Stimulated activated naive B cell treated with anti-CD40 and anti-IgM and Interleukin-4, amounts not matched to agents 10 μg/mL and 1 μg/mL and 100 μg/mL, for 72 hours (primary cell): ENCODE measurements at regions not wholly inside any gene's neighbourhood (a gene's known extent, or its start where the extent isn't known, plus 50 kb on each side); places are given as distances from the start of the nearest gene placed in this dataset.

Experiments
- ATAC-seq, 2 donors: fragments of 150-1000 bp; cut with Tn5 transposase; replicated peaks; 2 replicates each; pipeline ENCODE4 v1.10.0; 2021; ENCODE audit warnings: moderate library complexity in 1 of 2
- DNase-seq: peaks from one replicate; pipeline ENCODE4 v3.0.0; 2021
- H3K27ac Mint-ChIP-seq: one replicate; pipeline ENCODE4 v1.8.0; 2022; ENCODE audit warnings: mild to moderate bottlenecking, mixed read lengths
- H3K27me3 Mint-ChIP-seq, 2 donors: one replicate each; pipeline ENCODE4 v1.8.0; 2022; ENCODE audit warnings: mixed read lengths in 2 of 2
- H3K36me3 Mint-ChIP-seq, 2 donors: one replicate each; pipeline ENCODE4 v1.8.0; 2022; ENCODE audit warnings: mixed read lengths in 2 of 2, mild to moderate bottlenecking in 1 of 2
- H3K4me1 Mint-ChIP-seq, 2 donors: one replicate each; pipeline ENCODE4 v1.8.0; 2022; ENCODE audit warnings: mixed read lengths in 2 of 2, mild to moderate bottlenecking in 1 of 2
- H3K4me3 Mint-ChIP-seq, 2 donors: one replicate each; pipeline ENCODE4 v1.8.0; 2022; ENCODE audit warnings: mild to moderate bottlenecking in 2 of 2, mixed read lengths in 2 of 2, moderate library complexity in 1 of 2
- H3K9me3 Mint-ChIP-seq, 2 donors: one replicate each; pipeline ENCODE4 v1.8.0; 2022; ENCODE audit warnings: mixed read lengths in 2 of 2, mild to moderate bottlenecking in 1 of 2

GRCh38 chr19:32219881-32220472, 125.4 kb upstream of the ZNF507 start:
- Mint-ChIP-seq H3K36me3 (no peaks in the 10 kb centered on the region), H3K27ac (no peak overlapping the region), H3K4me1 (peaks cover 5 to 16% of the 10 kb centered on the region in 2 donors), H3K9me3 (no peaks in the 10 kb centered on the region), H3K27me3 (peaks cover 28 to 42% of the 10 kb centered on the region in 2 donors), H3K4me3 (no peak overlapping the region)
- ATAC-seq = no peak
- DNase-seq = no peak

GRCh38 chr19:32220951-32221350, 124.5 kb upstream of the ZNF507 start:
- Mint-ChIP-seq H3K9me3 (no peaks in the 10 kb centered on the region), H3K36me3 (no peaks in the 10 kb centered on the region), H3K4me1 (peaks cover 5 to 16% of the 10 kb centered on the region in 2 donors), H3K27ac (no peak overlapping the region), H3K27me3 (peaks cover 28 to 43% of the 10 kb centered on the region in 2 donors), H3K4me3 (no peak overlapping the region)
- ATAC-seq (no peak), DNase-seq (no peak)

DNA sequence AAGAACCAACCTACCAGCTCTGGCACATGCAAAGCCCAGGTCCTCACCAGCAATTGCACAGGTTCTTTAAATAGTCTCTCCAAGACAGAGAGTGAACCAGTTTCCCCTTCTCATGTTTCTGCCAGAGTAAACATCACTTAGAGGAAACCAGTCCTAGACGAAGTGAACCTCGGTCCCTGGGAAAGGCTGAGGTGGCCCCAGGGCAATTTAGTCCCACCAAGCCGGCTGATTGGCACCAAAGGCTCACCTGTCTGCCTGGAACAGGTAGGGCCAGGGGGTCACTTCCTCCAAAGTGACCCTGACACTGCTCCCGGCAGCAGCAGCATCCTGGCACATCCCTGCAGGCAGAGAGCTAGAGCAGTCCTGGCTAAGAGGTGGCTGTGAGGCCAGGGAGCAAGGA, 122.9 kb upstream of the ZNF507 start:
- DNase-seq (no peak), ATAC-seq (no peak)
- Mint-ChIP-seq H3K4me1 (peaks cover 5 to 16% of the 10 kb centered on the region in 2 donors), H3K4me3 (no peak overlapping the region), H3K27ac (no peak overlapping the region), H3K27me3 (peaks cover 34 to 42% of the 10 kb centered on the region in 2 donors), H3K36me3 (no peaks in the 10 kb centered on the region), H3K9me3 (no peaks in the 10 kb centered on the region)

- no peak overlapping the region for H3K4me3 Mint-ChIP-seq
- ATAC-seq = no peak
- no peaks in the 10 kb centered on the region for H3K9me3 Mint-ChIP-seq
- DNase-seq = no peak
- no peaks in the 10 kb centered on the region for H3K36me3 Mint-ChIP-seq
- no peak overlapping the region for H3K27ac Mint-ChIP-seq
- H3K4me1 Mint-ChIP-seq = peaks cover 5 to 16% of the 10 kb centered on the region in 2 donors
- peaks cover 36 to 47% of the 10 kb centered on the region in 2 donors for H3K27me3 Mint-ChIP-seq
Observed at GRCh38 chr19:32223106-32223505, 122.3 kb upstream of the ZNF507 start.

- Mint-ChIP-seq H3K4me3 (no peak overlapping the region), H3K4me1 (peaks cover 5 to 16% of the 10 kb centered on the region in 2 donors), H3K9me3 (no peaks in the 10 kb centered on the region), H3K27me3 (peaks cover 36 to 50% of the 10 kb centered on the region in 2 donors), H3K27ac (no peak overlapping the region), H3K36me3 (no peaks in the 10 kb centered on the region)
- ATAC-seq (peak; percentile 72 to 80), DNase-seq (no peak)
Observed at GRCh38 chr19:32223595-32224370, 121.6 kb upstream of the ZNF507 start.

DNA sequence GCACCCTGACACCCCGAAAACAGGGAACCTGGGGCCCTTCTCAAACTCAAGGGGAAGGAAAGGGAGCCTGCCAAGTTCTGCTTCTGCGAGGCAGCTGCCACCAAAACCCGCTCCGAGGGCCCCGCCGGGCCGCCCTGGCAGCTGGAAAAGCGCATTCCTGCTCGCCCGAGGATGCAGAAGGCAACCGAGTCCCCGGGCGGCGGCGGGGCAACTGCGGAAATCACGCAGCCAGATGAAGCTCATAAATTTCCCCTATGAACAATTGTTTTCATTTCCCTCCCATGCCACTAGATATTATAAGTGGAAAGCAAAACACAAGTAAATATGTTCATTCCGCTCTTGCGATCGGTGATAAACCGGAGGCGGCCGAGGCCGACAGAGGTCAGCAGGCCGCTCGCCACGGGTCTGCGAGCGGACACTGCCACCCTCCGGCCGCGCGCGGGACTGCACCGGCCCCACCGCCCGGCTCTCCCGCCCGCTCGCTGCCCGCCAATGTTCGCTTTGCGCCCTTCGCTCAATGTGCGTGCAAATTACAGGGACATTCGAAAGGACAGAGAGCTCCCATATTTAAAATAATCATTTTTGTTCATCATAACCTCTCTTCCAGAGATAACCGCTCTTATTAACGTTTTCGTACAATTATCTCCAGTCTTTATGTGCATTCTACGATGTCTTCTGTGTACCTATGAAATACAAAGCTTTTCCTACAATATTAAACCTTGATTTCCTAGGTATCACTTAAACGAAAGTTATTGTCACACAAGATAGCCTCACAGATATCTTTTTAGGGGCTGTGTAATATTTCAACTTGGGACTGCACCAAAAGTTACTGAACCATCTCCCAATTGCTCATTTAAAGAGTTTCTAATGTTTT, 120.8 kb upstream of the ZNF507 start:
- DNase-seq = peak; percentile 35
- Mint-ChIP-seq H3K9me3 (no peaks in the 10 kb centered on the region), H3K36me3 (no peaks in the 10 kb centered on the region), H3K27ac (no peak overlapping the region), H3K4me3 (peak overlapping the region; percentile 75 to 79), H3K4me1 (peaks cover 5 to 16% of the 10 kb centered on the region in 2 donors), H3K27me3 (peaks cover 36 to 53% of the 10 kb centered on the region in 2 donors)
- peak; percentile 76 to 77 for ATAC-seq

DNA sequence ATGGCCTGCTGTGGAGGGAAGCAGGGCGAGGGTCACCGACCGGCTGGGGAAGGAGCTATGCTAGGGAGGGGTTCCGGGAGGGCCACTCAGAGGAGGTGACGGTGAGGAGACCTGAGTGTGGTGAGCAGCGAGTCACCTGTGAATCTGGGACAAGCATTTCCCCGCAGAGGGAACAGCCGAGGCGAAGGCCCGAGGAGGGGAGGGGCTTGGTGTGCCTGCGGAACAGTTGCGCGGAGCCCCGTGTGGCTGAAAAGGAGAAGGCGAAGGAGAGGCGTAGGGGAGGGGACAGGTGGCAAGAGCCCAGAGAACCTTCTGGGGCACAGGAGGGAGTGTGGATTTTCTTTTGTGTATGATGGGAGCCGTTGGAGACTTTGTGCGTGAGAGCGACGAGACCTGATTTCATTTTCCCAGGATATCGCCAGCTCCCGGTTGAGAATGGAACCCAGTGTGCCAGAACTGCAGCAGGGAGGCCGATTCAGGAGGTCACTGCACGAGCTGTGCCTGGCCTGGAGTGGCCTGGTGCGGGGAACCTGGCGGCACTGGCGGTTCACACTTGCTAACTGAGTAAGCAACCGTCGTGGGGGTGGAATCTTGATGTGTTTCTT, 117.7 kb upstream of the ZNF507 start:
- peaks cover 5 to 16% of the 10 kb centered on the region in 2 donors for H3K4me1 Mint-ChIP-seq
- H3K9me3 Mint-ChIP-seq = no peaks in the 10 kb centered on the region
- H3K27me3 Mint-ChIP-seq = peaks cover 29 to 39% of the 10 kb centered on the region in 2 donors
- no peak overlapping the region for H3K4me3 Mint-ChIP-seq
- DNase-seq (no peak), ATAC-seq (no peak)
- no peaks in the 10 kb centered on the region for H3K36me3 Mint-ChIP-seq
- H3K27ac Mint-ChIP-seq = peak overlapping the region; percentile 25

GRCh38 chr19:32230441-32230840, 115.0 kb upstream of the ZNF507 start:
- Mint-ChIP-seq H3K36me3 (no peaks in the 10 kb centered on the region), H3K9me3 (no peaks in the 10 kb centered on the region), H3K27ac (no peak overlapping the region), H3K27me3 (peaks cover 18 to 26% of the 10 kb centered on the region in 2 donors), H3K4me1 (no peaks in the 10 kb centered on the region), H3K4me3 (no peak overlapping the region)
- ATAC-seq (no peak), DNase-seq (no peak)

- H3K4me3 Mint-ChIP-seq = no peak overlapping the region
- no peak for DNase-seq
- no peaks in the 10 kb centered on the region for H3K4me1 Mint-ChIP-seq
- ATAC-seq = no peak
- H3K27me3 Mint-ChIP-seq = peaks cover 18 to 26% of the 10 kb centered on the region in 2 donors
- H3K36me3 Mint-ChIP-seq = no peaks in the 10 kb centered on the region
- no peak overlapping the region for H3K27ac Mint-ChIP-seq
- no peaks in the 10 kb centered on the region for H3K9me3 Mint-ChIP-seq
Observed at GRCh38 chr19:32231020-32231419, 114.4 kb upstream of the ZNF507 start.

DNA sequence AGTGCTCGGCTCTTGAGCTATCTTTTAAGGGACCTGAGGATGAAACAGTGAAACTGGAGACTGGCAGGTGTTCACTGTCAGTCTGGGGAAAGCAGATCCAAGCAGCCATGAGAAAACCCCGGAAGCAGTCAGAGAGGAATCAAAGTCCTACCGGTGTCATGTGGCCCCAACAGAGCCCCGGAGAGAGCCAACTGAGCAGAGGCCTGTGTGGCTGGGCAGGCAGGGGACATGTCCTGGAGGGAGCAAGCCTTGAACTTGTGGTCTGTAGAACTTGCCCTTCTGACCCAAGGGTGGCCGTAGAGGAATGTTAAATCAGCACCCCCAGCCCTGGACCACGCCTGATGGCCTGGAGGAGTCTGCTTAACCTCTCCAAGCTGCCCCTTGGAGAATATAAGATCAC, 113.7 kb upstream of the ZNF507 start:
- peaks cover 18 to 26% of the 10 kb centered on the region in 2 donors for H3K27me3 Mint-ChIP-seq

GRCh38 chr19:32232449-32232848, 113.0 kb upstream of the ZNF507 start:
- H3K36me3 Mint-ChIP-seq = no peaks in the 10 kb centered on the region
- no peak overlapping the region for H3K4me3 Mint-ChIP-seq
- no peak for DNase-seq
- no peaks in the 10 kb centered on the region for H3K4me1 Mint-ChIP-seq
- H3K27me3 Mint-ChIP-seq = peaks cover 13 to 23% of the 10 kb centered on the region in 2 donors
- no peak overlapping the region for H3K27ac Mint-ChIP-seq
- ATAC-seq = no peak
- no peaks in the 10 kb centered on the region for H3K9me3 Mint-ChIP-seq

More for the DNA sequence above, 113.7 kb upstream of the ZNF507 start:
- Mint-ChIP-seq H3K27ac (no peak overlapping the region), H3K4me3 (no peak overlapping the region), H3K4me1 (no peaks in the 10 kb centered on the region), H3K9me3 (no peaks in the 10 kb centered on the region), H3K36me3 (no peaks in the 10 kb centered on the region)
- DNase-seq = no peak
- no peak for ATAC-seq

DNA sequence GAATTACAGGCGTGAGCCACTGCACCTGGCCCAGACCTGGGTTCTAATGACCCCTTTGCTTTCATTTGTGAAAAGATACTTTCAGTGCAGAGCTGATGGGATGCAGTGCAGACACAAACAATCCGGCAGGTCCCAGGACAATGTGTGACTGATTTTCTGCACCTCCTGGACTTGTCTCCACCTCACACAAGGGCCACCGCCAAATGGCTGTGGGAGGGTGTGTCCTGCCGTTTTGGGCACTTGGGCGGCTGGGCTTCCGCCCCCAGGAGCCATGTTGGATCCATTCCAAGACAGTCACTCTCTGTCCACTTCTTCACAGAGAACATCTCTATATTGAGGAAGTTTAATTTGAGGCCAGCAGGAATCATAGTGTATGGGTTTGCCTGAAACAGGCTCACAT, 112.3 kb upstream of the ZNF507 start:
- Mint-ChIP-seq H3K4me3 (no peak overlapping the region), H3K36me3 (no peaks in the 10 kb centered on the region), H3K4me1 (peaks cover 3 to 4% of the 10 kb centered on the region in 2 donors), H3K9me3 (no peaks in the 10 kb centered on the region), H3K27ac (no peak overlapping the region), H3K27me3 (peaks cover 13 to 17% of the 10 kb centered on the region in 2 donors)
- no peak for DNase-seq
- no peak for ATAC-seq

GRCh38 chr19:32233885-32234284, 111.5 kb upstream of the ZNF507 start:
- no peak overlapping the region for H3K27ac Mint-ChIP-seq
- H3K4me1 Mint-ChIP-seq = peaks cover 3 to 8% of the 10 kb centered on the region in 2 donors
- ATAC-seq = no peak
- H3K27me3 Mint-ChIP-seq = peaks cover 13 to 14% of the 10 kb centered on the region in 2 donors
- H3K9me3 Mint-ChIP-seq = no peaks in the 10 kb centered on the region
- H3K36me3 Mint-ChIP-seq = no peaks in the 10 kb centered on the region
- DNase-seq = no peak
- no peak overlapping the region for H3K4me3 Mint-ChIP-seq

DNA sequence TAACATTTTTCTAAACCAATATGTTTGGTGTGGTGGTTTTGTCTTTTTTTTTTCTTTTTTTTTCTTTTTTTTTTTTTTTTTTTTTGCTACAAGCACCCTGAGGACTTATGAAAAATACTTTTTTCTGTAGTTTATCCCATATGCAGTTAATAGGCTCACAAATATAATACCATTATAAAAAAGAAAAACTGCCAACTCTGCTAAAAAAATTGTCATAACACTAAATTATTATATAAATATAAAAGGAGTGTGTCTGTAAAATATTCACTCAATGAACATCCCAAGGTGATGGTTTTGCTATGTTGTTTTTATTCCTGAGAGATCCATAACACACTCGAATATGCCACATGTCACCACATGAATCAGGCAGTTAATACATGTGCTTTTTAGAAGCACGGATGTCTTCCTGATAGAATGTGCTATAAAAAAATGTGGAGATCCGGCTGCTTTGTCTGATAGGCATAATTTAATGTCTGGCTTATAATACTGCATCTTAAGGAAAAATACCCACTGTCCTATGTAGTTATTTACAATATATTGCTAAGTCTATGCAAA, 110.7 kb upstream of the ZNF507 start:
- ATAC-seq (no peak), DNase-seq (no peak)
- H3K4me3 Mint-ChIP-seq = no peak overlapping the region
- H3K36me3 Mint-ChIP-seq = no peaks in the 10 kb centered on the region
- peaks cover 10 to 14% of the 10 kb centered on the region in 2 donors for H3K27me3 Mint-ChIP-seq
- H3K4me1 Mint-ChIP-seq = peaks cover 3 to 8% of the 10 kb centered on the region in 2 donors
- no peak overlapping the region for H3K27ac Mint-ChIP-seq
- no peaks in the 10 kb centered on the region for H3K9me3 Mint-ChIP-seq
